AG08396 (cell line): ENCODE measurements at regions not wholly inside any gene's neighbourhood (a gene's known extent, or its start where the extent isn't known, plus 50 kb on each side); places are given as distances from the start of the nearest gene placed in this dataset.
A peak's percentile ranks its signal among the peaks of the same experiment; 100 is the strongest.

Experiments
- DNase-seq: peaks from one replicate; pipeline ENCODE4 v3.0.0; 2012; ENCODE audit warnings: low spot score, mixed read lengths

DNA sequence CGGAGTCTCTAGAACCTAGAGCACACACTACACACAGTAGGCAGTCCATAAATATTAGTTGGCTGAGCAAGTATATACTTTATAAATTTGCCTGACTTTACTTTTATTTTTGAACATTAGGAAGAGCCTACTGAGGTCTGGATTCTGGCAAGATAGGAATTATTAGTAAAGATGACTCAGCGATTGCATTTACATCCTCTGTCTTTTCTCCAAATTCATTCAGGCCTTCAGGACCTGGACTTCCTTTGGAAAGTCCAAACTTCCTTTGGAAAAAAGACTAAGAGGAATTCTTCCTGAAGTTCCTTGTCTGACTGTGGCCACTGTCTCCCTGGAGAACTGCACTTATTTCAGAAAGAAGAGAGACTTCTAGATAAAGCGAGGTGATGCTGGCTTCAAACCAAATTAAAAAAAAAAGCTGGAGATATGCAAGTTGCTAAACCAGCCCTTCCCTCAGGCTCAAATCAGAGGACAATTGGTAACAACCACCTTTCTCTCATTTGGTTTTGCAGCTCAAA, 251.3 kb downstream of the GAS1 start:
- no peak for DNase-seq

DNA sequence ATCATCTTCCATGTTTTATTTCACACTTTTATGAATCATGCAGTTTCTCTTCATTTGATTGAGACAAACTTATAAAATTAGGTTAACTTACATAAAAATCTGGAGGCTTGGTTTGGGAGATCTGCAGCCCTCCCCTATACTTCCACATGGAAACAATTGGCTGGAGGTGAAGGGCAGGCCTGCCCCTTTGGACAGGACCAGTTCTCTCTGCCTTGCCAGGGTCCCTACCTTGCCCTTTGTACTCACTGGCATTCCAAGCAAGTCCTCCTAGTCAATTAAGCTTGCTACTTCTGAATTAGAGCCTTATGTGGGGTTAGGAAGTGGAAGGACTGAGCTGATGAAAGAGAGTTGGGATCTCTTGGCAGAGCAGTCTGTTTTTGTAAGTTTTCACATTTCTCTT, 257.3 kb downstream of the GAS1 start:
- no peak for DNase-seq

DNA sequence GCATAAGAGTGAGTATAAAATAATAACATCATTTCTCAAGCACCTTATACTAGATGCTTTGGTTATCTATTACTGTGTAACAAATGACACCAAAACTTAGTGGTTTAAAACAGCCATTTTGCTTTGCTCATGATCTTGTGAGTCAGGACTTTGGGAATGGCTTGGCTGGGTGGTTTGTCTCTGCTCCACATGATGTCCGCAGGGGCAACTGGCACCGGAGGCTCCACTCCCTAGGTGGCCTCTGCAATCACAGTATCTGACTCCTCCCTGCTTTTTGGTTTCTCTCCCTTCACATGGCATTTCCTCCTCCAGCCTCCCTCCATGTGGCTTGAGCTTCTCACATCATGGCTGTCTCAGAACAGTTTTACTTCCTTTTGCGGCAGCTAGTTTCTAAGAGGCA, 259.5 kb downstream of the GAS1 start:
- DNase-seq = no peak

DNA sequence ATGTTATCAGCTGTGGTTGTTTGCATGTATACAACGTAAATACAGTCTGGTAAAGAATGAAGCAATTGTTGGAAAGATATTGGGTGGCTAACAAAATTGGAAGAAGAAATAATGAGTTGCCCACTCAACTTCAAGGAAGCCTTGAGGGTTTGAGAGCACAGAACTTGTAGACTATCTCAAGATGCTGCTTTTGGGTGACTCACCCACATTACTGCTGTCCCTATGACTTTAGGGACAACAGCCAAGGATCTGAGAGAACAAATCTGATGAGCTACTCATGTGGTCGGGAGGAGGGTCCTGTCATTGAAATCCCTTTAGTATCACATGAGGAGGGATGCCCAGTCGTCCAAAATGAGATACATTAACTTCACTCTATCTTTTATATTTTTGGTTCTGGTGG, 261.8 kb downstream of the GAS1 start:
- DNase-seq = no peak

DNA sequence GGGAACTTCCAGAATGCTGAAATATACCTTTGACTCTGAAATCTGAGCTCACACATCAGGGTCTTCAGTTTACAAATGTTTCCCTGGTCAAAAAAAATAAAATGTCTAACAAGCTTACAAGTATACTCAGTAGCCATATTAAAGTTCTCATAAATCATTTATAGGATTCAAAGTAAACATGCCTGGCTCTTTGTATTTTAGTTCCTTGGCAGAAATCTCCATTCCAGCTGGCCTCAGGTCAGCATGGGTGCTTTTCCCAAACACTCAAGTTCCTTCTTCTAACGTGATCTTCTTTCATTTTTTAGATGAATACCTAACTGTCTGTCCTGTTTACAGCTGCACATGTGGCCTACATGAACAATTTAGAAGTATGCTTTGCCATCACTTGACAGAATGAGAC, 263.2 kb downstream of the GAS1 start:
- no peak for DNase-seq

DNA sequence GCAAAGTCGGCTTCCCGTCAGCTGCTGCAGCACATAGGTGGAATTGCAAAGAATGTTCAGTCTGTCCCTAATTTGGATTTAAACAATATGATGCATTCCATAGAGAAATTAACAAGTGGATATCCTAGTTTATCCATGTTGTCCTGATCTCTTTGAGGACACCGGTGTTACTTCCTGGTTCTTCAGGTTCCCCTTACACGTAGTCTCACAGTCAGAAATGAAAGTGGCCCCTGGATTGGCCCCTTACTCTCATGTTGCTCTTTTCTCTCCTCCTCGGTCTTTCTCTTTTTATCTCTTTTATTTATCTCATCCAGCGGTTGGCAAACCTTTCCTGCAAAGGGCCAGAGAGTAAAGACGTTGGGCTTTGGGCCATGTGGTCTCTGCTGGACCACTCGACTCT, 265.1 kb downstream of the GAS1 start:
- no peak for DNase-seq

DNA sequence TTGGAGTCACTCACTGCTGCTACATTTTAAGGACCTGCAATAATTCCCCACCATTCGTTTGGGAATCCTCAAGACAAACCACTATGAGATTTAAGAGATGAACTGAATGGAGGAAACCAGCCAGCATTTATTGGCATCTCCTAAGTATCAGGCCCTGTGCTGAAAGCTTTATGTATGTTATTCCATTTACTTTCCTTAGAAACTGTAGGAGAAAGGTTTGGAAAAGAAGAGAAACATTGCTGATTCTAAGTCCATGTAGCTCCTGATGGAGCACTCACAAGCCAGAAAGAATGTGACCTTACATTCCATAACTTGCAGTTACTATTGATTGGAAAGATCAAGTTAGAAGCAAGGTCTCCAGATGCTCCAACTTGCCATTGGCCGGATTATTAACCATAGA, 267.4 kb downstream of the GAS1 start:
- no peak for DNase-seq

DNA sequence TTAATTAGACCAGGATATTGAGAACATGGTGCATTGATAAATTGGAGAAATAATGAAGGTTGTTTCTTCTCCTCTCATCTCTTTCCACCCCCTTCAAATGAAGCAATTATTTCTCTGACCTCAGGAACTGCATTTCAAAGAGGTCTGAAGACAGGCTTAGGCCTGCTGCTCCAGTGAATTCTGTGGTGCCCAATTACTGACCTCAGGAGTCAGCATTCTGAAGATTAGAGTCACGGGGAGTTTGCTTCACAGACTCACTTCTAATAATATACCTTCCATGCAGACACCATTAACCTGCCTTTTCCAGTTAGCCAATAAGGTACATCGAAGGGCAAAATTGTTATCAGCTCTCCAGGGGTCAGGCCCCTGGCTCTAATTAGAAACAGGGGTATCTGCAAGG, 270.9 kb downstream of the GAS1 start:
- DNase-seq = no peak

DNA sequence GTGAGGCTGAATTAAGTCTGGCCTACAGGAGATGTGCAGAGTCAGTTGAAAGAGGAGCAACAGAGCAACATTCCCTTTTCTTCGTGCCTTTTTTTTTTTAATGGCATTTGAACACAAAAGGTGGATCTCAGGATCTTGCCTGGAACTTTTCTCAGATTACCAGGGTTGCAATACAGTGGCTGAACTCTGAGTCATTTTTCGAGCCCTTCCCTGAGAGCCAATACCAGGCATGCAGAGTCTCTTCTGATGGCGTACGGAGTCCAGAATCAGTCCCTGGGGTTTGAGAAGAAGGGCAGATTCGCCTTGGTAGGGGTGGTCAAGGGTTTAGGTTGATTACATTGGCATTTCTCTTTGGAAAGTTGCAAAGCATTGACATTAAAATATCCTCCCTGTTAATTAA, 271.5 kb downstream of the GAS1 start:
- no peak for DNase-seq

DNA sequence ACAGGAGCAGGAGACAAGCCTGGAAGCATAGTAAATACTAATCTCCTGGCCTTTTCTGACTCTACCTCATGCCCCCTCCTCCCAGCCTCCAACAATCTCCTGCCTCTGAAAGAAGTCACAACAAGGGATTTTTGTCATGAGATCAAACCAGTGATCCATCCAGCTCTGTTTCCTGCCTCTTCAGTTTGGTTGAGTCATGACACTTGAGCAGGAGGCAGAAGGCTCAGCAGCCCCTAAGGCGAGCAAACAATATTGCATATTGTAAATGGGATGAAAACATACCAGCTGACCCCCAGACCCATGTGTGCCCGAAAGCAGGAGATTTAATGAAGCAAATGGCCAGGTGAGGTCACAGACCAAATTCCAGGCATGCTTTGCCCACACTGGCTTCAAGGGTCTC, 272.8 kb downstream of the GAS1 start:
- DNase-seq = no peak

DNA sequence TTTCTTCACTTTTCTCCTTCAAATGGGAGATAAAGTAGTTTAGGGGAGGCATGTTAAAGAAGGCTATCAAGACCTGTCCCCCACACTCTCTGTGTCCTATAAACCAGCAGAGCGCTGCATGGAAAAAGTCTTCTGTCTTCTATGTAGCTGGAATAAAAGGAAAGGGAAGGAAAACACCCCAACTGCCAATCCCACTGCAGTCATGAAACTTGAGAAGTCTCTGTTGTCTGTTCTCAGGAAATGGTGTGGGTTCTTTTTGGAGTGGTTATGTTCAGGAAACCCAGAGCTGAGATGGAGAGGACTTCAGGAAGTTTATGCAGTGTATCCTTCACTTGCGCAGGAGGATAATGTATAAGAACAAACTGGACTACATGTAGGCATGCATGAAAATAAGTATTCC, 274.3 kb downstream of the GAS1 start:
- DNase-seq = no peak

DNA sequence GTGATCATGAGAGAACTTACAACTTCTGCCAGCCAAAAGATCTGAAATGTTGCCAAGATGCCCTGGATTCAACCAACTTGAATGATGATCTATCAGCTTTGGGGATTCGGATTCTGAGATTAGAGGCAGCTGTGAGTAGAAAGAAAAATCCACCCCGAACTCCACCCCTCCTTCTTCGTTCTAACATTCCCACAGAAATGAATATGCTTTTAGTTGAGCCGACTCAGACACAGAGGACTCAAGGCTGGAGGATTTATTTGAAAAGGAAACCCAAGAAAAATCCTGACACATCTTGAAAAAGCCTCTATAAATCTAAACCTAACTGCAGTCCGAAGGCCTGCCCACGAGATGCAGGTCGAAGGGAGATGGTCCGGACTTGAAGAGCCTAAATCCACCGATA, 275.0 kb downstream of the GAS1 start:
- DNase-seq = no peak

DNA sequence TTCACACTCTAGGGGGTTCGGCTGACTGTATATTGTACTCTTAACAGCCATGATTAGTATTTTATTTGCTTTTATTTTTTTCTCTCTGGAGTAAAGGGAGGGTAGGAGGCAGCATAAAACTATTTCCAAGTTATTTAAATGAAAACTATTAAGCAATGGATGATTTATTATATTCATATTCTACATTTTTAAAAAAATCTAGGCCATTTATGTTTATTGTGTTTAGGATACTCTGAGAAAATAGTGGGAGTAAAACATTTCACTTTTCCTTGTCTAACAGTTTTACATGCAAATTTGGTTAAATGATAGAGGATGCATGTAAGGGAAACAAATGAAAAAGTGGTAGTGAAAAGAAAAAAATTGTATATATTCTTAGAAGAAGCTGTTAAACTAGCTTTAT, 276.3 kb downstream of the GAS1 start:
- DNase-seq = no peak

DNA sequence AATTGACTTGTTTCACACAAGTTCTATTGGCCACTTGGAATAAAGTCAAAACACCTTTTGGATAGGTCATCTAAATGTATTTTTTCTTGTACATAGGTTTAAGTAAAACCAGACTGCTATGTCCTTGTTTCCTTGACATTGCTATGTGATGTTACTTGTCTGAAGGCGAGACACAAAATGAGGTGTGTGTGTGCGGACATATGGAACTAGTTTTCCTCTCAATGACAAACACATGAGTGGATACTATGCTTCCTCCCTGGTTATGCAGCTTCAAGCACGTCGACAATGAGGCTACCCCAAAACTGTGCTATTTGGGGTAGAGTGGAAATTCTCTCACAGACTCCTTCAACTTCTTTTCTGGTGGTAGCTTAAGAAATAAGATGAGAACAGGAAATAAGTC, 276.8 kb downstream of the GAS1 start:
- no peak for DNase-seq

DNA sequence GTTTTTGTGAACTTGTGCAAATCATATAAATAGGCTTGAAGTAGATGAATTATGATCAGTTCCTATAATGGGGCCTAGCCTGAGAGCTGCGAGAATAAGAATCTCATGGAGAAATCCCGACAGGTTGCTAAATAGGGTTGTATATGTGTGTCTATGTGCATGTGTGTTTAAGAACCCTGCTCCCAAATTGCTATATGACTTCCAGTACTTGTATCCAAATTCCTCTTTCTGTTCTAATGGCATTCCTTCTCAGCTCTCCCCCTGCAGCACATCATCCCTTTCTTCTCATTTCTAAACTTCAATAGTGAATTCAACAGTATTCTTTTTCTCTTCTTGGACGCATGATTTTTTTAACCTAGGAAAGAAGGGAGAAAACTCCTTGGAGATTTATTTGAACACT, 277.2 kb downstream of the GAS1 start:
- DNase-seq = no peak

DNA sequence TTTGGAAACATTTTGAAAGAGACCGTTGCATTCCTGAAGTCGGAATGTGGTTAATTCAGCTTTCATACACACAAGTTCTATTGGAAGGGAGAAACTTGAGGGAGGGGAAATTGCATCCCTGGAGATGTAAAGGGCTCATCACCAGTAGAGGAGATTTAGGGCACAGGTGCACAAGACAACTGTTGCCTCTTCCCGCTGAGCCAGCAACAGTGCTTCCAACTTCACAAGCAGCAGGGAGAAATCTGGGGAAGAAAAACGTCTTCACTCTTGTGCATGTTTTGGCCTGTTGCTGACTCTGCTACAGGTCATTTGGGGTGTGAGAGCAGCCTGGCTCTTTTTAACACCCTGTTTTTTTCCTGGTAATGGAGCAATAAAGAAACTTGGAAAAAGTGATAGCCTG, 277.9 kb downstream of the GAS1 start:
- DNase-seq = no peak

DNA sequence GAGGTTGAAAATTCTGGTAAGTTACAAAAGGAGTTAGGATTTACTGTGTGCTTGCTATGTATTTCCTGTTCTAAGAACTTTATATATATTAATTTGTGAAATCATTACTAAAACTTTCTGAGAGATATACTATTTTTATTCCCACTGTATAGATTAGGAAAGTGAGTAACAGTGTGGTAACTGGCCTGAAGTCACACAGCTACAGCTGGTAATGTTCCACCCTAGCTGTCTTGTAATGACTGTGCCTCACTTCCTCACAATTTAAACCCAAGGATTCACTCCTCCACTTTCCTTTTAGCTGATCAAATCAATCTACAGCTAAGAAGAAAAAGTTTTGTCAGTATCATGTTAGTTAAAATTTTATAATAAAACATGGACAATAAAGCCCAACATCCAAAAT, 278.8 kb downstream of the GAS1 start:
- DNase-seq = no peak

DNA sequence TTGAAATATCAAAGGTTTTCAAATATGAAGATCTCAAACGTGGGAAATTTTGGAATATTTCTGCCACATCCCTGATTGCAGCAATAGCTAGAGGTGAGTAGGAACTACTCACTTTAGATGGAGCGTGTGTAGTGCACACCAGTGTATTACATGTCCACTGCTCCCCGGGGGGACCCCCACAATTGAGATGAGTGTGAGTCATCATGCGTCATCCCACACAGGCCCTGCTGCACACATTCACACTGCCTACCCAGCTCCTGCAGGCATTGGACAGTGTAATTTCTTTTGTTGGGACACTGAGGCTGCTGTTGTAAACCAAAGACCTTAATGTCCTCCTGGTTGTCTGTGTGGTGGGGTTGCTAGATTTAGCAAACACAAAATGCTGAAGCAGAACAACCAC, 280.0 kb downstream of the GAS1 start:
- DNase-seq = no peak

DNA sequence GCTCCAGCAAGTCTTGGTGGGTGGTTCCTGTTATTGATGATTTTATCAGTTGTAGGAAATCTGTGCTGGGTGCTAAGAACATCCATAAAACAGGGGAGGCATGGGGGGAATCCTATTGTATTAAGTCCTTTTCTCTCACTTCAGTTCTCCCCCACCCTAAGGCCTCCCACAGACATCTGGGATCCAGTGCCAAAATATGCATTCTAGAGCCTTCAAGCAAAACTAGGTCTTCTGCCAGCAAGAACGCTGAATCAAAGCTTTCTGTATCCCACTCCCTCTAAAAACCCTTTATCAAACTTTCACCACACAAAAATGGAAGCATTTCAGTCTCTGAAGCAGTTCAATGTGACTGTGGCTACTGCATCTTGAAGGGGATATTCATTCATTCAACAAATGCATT, 281.9 kb downstream of the GAS1 start:
- DNase-seq = no peak

DNA sequence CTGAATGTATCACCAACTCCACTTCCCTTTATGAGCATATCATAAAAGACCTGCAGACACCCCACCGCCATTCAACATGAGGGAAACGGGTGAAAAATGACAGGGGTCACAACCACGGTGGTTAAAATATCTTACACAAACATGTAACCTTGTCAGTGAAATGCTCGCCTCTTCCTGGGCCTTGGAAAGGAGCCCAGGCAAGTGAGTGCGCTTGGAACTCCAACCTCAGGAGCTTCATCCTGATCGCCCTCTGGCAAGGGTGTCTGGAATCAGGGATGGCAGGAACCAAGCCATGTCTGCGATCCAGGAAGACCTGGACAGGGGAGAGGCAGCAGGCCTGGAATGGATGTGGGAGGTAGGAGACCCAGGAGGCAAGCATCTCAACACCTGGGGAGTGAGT, 282.7 kb downstream of the GAS1 start:
- DNase-seq = no peak

DNA sequence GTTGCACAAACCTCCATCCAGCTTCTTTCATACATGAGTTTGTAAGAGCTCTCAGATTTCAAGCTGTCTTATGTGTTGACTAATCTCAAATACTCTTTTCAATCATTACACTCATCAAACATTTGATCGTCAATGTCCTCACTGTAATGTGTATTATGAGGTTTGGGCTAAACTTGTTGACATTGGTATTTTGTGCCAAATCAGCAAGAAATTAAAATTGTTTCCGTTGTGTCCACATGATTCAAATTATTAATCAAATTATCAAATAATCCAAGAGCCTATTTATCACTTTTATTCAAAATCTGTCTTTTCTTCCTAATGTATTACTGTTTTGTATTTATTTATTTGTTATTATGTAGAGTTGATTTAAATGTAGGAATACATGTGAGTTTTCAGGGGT, 283.4 kb downstream of the GAS1 start:
- DNase-seq = no peak

DNA sequence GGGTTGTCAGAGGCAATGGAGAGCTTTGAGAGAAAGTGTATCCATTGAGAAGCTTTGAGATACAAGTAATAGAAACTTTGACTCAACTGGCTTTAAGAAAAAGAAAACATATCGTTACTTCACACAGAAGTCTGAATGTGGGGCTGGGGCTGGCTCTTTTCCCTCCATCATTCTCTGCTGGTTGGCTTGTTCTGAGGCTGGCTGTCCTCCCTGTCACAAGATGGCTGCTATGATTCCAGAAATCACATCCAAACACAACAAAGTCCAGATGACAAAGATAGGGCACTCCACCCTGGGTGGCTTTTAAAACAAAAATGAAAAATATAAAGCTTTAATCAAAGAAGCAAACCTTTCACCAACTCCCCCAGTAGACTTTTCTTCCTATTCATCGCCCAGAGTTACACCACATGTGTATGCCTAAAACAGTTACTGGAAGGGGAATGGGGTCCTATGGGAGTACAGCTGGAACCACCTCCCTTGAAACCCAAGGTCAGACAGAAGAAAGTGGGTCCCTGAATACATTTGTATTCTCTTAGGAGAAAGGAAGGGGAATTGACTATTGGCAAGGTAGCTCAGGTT, 284.3 kb downstream of the GAS1 start:
- DNase-seq = no peak

DNA sequence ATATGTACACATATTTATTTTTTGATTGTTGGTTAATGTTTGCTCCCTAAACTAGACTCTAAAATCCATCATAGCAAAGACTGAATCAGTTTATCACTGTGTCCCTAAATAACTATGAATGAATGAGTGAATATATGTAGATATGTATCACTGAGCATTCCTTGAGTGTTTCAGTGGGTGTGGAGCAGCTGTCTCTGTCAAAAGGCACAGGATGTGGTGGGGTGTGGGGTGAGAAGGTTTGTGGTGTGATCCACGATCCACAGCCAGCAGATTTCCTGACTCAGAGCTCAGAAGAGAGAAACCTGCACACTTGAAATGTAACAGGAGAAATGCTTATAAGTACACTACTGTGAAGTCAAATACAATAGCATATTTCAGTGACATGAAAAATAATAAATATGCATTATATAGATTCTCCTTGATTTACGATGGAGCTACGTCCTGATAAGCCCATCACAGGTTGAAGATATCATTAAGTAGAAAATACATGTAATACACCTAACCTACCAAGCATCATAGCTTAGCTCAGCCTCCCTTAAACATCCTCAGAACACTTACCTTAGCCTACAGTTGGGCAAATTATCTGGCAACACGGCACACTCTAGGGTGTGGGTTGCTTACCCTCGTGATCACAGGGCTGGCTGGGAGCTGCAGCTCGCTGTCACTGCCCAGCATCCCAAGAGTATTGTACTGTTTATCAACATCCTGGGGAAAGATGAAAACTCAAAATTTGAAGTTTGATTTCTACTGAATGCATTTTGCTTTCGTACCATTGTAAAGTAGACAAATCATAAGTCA, 287.0 kb downstream of the GAS1 start:
- peak; percentile 56 for DNase-seq

DNA sequence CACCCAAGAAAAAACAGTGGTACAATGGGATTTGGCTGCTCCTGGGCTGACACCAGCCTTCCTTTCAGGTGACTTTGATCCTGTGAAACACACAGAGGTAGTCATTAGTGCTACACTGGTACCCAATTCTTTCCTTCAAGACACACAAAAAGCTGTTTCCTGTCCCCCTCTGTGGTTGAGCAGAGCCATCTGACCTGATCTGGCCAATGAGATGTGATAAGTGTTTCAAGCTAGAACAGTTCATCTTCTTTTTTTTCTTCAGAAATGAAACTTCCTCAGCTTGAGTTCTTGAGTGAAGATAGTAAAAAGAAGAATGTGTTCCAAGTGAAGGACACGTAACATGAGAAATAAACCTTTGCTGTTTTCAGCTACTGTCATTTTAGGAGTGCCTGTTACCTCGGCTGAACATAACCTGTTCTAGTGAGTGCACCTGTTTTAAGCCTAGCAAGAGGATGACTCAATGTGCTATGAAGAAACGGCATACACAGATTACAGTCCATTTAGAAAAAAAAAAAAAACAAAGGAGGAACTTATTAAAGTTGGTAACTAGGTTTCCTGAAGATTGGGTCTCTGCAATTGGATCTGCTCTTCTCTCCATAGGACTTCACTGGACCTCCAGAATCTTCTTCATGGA, 287.8 kb downstream of the GAS1 start:
- DNase-seq = no peak
